ENCODE measurements at regions not wholly inside any gene's neighbourhood (a gene's known extent, or its start where the extent isn't known, plus 50 kb on each side); places are given as distances from the start of the nearest gene placed in this dataset.

- TF ChIP-seq CTCF (IDR thresholded peaks at IDR 0.05): no peak
- no peak for TF ChIP-seq POLR2A (IDR thresholded peaks at IDR 0.05)
- TF ChIP-seq EP300 (IDR thresholded peaks at IDR 0.05): no peak
Observed at GRCh38 chr2:128415779-128416061, 97.1 kb upstream of the HS6ST1 start.
